GM23338 (cell line): ENCODE measurements at regions not wholly inside any gene's neighbourhood (a gene's known extent, or its start where the extent isn't known, plus 50 kb on each side); places are given as distances from the start of the nearest gene placed in this dataset.

Experiments used
- ATAC-seq: fragments of 200-7000 bp; cut with Tn5 transposase; 3 replicates; pipeline ENCODE4 v1.9.1; 2020
- DNase-seq: peaks from one replicate; pipeline ENCODE4 v3.0.0-alpha.2; 2015; ENCODE audit warnings: low spot score
- H2AFZ ChIP-seq: fragments of 200-600 bp; sonication (generic); 2 replicates; pipeline ENCODE4 v1.8.0; 2016; ENCODE audit warnings: antibody characterized with exemption, mild to moderate bottlenecking, moderate library complexity
- H3F3A ChIP-seq: fragments of 200-600 bp; sonication (generic); replicated peaks from 2 replicates; pipeline ENCODE4 v1.8.0; 2017; ENCODE audit warnings: antibody characterized with exemption, mixed run types, low read depth
- H3K27ac ChIP-seq: fragments of 200-600 bp; sonication (generic); 2 replicates; pipeline ENCODE4 v1.6.1; 2016; ENCODE audit warnings: low read depth
- H3K27me3 ChIP-seq: fragments of 200-600 bp; sonication (generic); 2 replicates; pipeline ENCODE4 v1.8.0; 2016; ENCODE audit warnings: mild to moderate bottlenecking, mixed run types, moderate library complexity; ENCODE audit not compliant: insufficient read depth
- H3K36me3 ChIP-seq: fragments of 200-600 bp; sonication (generic); 2 replicates; pipeline ENCODE4 v1.8.0; 2016; ENCODE audit warnings: mild to moderate bottlenecking; ENCODE audit not compliant: insufficient read depth
- H3K4me1 ChIP-seq: fragments of 200-600 bp; sonication (generic); 2 replicates; pipeline ENCODE4 v1.8.0; 2016; ENCODE audit warnings: mild to moderate bottlenecking, moderate library complexity; ENCODE audit not compliant: insufficient read depth
- H3K4me2 ChIP-seq: fragments of 200-600 bp; sonication (generic); 2 replicates; pipeline ENCODE4 v1.7.1; 2017; ENCODE audit warnings: mixed run types
- H3K4me3 ChIP-seq: fragments of 200-600 bp; sonication (generic); 2 replicates; pipeline ENCODE4 v1.6.1; 2016; ENCODE audit warnings: mixed run types
- H3K79me2 ChIP-seq: fragments of 200-600 bp; sonication (generic); replicated peaks from 2 replicates; pipeline ENCODE4 v1.8.0; 2017; ENCODE audit warnings: mild to moderate bottlenecking; ENCODE audit not compliant: insufficient read depth
- H3K9me2 ChIP-seq: fragments of 200-600 bp; sonication (generic); 2 replicates; pipeline ENCODE4 v1.8.0; 2017; ENCODE audit not compliant: insufficient read depth
- H4K20me1 ChIP-seq: fragments of 200-600 bp; sonication (generic); replicated peaks from 2 replicates; pipeline ENCODE4 v1.8.0; 2017; ENCODE audit warnings: mild to moderate bottlenecking; ENCODE audit not compliant: insufficient read depth
- H3K27ac Mint-ChIP-seq: 2 replicates; pipeline ENCODE4 v1.8.0; 2020; ENCODE audit warnings: inconsistent platforms, mild to moderate bottlenecking, moderate library complexity, mixed read lengths
- H3K27me3 Mint-ChIP-seq: 3 replicates; pipeline ENCODE4 v1.8.0; 2022; ENCODE audit warnings: low read depth, mild to moderate bottlenecking, moderate library complexity, mixed read lengths, inconsistent platforms; ENCODE audit not compliant: insufficient read depth, poor library complexity
- H3K36me3 Mint-ChIP-seq: 3 replicates; pipeline ENCODE4 v1.8.0; 2021; ENCODE audit warnings: low read depth, mild to moderate bottlenecking, inconsistent platforms, moderate library complexity, mixed read lengths
- H3K4me1 Mint-ChIP-seq: 3 replicates; pipeline ENCODE4 v1.8.0; 2020; ENCODE audit warnings: mild to moderate bottlenecking, inconsistent platforms, mixed read lengths
- H3K4me3 Mint-ChIP-seq: 3 replicates; pipeline ENCODE4 v1.8.0; 2021; ENCODE audit warnings: moderate library complexity, mild to moderate bottlenecking, inconsistent platforms, mixed read lengths
- H3K9me3 Mint-ChIP-seq: 3 replicates; pipeline ENCODE4 v1.8.0; 2020; ENCODE audit warnings: moderate library complexity, mild to moderate bottlenecking, inconsistent platforms, mixed read lengths
- CREB1 ChIP-seq: fragments of 250-450 bp; sonication (Bioruptor Pico); IDR thresholded peaks from 2 replicates; pipeline ENCODE4 v1.5.0; 2020; ENCODE audit warnings: low read depth, mild to moderate bottlenecking, moderate library complexity
- EZH2 ChIP-seq: fragments of 200-600 bp; sonication (generic); IDR thresholded peaks from one replicate; pipeline ENCODE4 v1.8.0; 2017; ENCODE audit warnings: antibody characterized with exemption, mild to moderate bottlenecking, low read depth; ENCODE audit not compliant: unreplicated experiment
- EZH2phosphoT487 ChIP-seq: fragments of 200-600 bp; sonication (generic); IDR thresholded peaks from one replicate; pipeline ENCODE4 v1.8.1; 2018; ENCODE audit warnings: antibody characterized with exemption; ENCODE audit not compliant: unreplicated experiment
- JUNB ChIP-seq: IDR thresholded peaks from one replicate; pipeline ENCODE4 v1.6.1; 2016; ENCODE audit warnings: antibody characterized with exemption; ENCODE audit not compliant: unreplicated experiment
- NANOG ChIP-seq: IDR thresholded peaks from 2 replicates; pipeline ENCODE4 v1.6.1; 2016; ENCODE audit warnings: antibody characterized with exemption, borderline replicate concordance
- POLR2AphosphoS5 ChIP-seq: IDR thresholded peaks from 2 replicates; pipeline ENCODE4 v1.6.1; 2016; ENCODE audit warnings: antibody characterized with exemption, low read depth
- REST ChIP-seq: IDR thresholded peaks from one replicate; pipeline ENCODE4 v1.6.1; 2018; ENCODE audit warnings: antibody characterized with exemption; ENCODE audit not compliant: unreplicated experiment
- STAT1 ChIP-seq: IDR thresholded peaks from one replicate; pipeline ENCODE4 v1.6.1; 2016; ENCODE audit warnings: antibody characterized with exemption; ENCODE audit not compliant: unreplicated experiment
- ZNF114 ChIP-seq: fragments of 250-450 bp; sonication (Bioruptor Pico); IDR thresholded peaks from 2 replicates; pipeline ENCODE4 v1.5.0; 2020; ENCODE audit warnings: mild to moderate bottlenecking, moderate library complexity
- ZNF331 ChIP-seq: fragments of 250-450 bp; sonication (Bioruptor Pico); IDR thresholded peaks from 2 replicates; pipeline ENCODE4 v1.5.0; 2020; ENCODE audit warnings: low read depth, mild to moderate bottlenecking, moderate library complexity
- TF ChIP-seq, protein P1 (sequence below): IDR thresholded peaks from 2 replicates; pipeline ENCODE4 v1.6.1; 2016; ENCODE audit warnings: antibody characterized with exemption
- TF ChIP-seq, protein P2 (sequence below): fragments of 250-450 bp; sonication (Bioruptor Pico); IDR thresholded peaks from 2 replicates; pipeline ENCODE4 v1.5.0; 2020; ENCODE audit warnings: mild to moderate bottlenecking, moderate library complexity
- TF ChIP-seq, protein P3 (sequence below), 2 experiments: fragments of 200-600 bp in 1 of 2; sonication (generic) in 1 of 2; conservative IDR thresholded peaks; 2 replicates each; pipeline versions ENCODE4 v1.5.1 to v1.6.1; 2016 to 2017; ENCODE audit warnings: antibody characterized with exemption in 2 of 2, low read depth in 2 of 2, mild to moderate bottlenecking in 2 of 2, moderate library complexity in 1 of 2

DNA sequence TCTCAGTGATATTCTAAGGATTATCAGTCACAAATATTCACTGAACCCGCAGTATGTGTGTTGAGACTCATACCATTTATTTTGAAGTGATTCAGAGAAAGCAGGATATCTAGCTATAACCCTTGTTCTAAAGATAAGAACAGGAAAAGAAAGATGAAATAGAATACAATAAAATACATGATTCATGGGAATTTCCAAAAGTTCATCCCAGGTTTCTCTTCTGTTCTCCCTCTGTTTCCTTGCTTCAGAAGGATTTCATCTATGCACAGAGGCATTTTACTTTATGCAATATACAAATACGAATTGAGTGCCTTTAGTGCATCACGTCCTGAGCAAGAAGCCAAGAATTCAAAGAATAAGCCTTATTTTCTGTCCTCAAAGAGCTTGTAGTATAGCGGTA, 274.4 kb upstream of the GPC6 start:
- Mint-ChIP-seq H3K4me3 (no peak overlapping the region), H3K27ac (no peak overlapping the region), H3K27me3 (no peaks in the 10 kb centered on the region), H3K9me3 (no peaks in the 10 kb centered on the region), H3K4me1 (peaks cover 8% of the 10 kb centered on the region; the same call in 2 of the 3 replicates), H3K36me3 (no peaks in the 10 kb centered on the region)
- Histone ChIP-seq H2AFZ (no peak overlapping the region), H3K36me3 (no peaks in the 10 kb centered on the region), H3K27ac (no peak overlapping the region), H3F3A (no peaks in the 10 kb centered on the region), H4K20me1 (no peaks in the 10 kb centered on the region), H3K4me2 (no peak overlapping the region), H3K4me3 (no peak overlapping the region), H3K27me3 (no peaks in the 10 kb centered on the region), H3K79me2 (no peaks in the 10 kb centered on the region), H3K4me1 (peaks cover 9% of the 10 kb centered on the region; the same call in 1 of the 2 replicates), H3K9me2 (no peaks in the 10 kb centered on the region; the same call in none of the 2 replicates)
- ATAC-seq, result no peak
- TF ChIP-seq, protein P1, sequence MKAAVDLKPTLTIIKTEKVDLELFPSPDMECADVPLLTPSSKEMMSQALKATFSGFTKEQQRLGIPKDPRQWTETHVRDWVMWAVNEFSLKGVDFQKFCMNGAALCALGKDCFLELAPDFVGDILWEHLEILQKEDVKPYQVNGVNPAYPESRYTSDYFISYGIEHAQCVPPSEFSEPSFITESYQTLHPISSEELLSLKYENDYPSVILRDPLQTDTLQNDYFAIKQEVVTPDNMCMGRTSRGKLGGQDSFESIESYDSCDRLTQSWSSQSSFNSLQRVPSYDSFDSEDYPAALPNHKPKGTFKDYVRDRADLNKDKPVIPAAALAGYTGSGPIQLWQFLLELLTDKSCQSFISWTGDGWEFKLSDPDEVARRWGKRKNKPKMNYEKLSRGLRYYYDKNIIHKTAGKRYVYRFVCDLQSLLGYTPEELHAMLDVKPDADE, result no peak
- TF ChIP-seq REST, result no peak
- no peak for TF ChIP-seq NANOG
- no peak for TF ChIP-seq ZNF114
- no peak for TF ChIP-seq EZH2
- TF ChIP-seq, protein P2, sequence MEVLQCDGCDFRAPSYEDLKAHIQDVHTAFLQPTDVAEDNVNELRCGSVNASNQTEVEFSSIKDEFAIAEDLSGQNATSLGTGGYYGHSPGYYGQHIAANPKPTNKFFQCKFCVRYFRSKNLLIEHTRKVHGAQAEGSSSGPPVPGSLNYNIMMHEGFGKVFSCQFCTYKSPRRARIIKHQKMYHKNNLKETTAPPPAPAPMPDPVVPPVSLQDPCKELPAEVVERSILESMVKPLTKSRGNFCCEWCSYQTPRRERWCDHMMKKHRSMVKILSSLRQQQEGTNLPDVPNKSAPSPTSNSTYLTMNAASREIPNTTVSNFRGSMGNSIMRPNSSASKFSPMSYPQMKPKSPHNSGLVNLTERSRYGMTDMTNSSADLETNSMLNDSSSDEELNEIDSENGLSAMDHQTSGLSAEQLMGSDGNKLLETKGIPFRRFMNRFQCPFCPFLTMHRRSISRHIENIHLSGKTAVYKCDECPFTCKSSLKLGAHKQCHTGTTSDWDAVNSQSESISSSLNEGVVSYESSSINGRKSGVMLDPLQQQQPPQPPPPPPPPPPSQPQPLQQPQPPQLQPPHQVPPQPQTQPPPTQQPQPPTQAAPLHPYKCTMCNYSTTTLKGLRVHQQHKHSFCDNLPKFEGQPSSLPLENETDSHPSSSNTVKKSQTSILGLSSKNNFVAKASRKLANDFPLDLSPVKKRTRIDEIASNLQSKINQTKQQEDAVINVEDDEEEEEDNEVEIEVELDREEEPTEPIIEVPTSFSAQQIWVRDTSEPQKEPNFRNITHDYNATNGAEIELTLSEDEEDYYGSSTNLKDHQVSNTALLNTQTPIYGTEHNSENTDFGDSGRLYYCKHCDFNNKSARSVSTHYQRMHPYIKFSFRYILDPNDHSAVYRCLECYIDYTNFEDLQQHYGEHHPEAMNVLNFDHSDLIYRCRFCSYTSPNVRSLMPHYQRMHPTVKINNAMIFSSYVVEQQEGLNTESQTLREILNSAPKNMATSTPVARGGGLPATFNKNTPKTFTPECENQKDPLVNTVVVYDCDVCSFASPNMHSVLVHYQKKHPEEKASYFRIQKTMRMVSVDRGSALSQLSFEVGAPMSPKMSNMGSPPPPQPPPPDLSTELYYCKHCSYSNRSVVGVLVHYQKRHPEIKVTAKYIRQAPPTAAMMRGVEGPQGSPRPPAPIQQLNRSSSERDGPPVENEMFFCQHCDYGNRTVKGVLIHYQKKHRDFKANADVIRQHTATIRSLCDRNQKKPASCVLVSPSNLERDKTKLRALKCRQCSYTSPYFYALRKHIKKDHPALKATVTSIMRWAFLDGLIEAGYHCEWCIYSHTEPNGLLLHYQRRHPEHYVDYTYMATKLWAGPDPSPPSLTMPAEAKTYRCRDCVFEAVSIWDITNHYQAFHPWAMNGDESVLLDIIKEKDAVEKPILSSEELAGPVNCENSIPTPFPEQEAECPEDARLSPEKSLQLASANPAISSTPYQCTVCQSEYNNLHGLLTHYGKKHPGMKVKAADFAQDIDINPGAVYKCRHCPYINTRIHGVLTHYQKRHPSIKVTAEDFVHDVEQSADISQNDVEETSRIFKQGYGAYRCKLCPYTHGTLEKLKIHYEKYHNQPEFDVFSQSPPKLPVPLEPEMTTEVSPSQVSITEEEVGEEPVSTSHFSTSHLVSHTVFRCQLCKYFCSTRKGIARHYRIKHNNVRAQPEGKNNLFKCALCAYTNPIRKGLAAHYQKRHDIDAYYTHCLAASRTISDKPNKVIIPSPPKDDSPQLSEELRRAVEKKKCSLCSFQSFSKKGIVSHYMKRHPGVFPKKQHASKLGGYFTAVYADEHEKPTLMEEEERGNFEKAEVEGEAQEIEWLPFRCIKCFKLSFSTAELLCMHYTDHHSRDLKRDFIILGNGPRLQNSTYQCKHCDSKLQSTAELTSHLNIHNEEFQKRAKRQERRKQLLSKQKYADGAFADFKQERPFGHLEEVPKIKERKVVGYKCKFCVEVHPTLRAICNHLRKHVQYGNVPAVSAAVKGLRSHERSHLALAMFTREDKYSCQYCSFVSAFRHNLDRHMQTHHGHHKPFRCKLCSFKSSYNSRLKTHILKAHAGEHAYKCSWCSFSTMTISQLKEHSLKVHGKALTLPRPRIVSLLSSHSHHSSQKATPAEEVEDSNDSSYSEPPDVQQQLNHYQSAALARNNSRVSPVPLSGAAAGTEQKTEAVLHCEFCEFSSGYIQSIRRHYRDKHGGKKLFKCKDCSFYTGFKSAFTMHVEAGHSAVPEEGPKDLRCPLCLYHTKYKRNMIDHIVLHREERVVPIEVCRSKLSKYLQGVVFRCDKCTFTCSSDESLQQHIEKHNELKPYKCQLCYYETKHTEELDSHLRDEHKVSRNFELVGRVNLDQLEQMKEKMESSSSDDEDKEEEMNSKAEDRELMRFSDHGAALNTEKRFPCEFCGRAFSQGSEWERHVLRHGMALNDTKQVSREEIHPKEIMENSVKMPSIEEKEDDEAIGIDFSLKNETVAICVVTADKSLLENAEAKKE (CRISPR knock-in tag), result no peak
- no peak for TF ChIP-seq ZNF331
- no peak for TF ChIP-seq EZH2phosphoT487
- TF ChIP-seq JUNB, result no peak
- no peak for TF ChIP-seq STAT1
- no peak for TF ChIP-seq CREB1 (CRISPR knock-in tag)
- TF ChIP-seq, protein P3, sequence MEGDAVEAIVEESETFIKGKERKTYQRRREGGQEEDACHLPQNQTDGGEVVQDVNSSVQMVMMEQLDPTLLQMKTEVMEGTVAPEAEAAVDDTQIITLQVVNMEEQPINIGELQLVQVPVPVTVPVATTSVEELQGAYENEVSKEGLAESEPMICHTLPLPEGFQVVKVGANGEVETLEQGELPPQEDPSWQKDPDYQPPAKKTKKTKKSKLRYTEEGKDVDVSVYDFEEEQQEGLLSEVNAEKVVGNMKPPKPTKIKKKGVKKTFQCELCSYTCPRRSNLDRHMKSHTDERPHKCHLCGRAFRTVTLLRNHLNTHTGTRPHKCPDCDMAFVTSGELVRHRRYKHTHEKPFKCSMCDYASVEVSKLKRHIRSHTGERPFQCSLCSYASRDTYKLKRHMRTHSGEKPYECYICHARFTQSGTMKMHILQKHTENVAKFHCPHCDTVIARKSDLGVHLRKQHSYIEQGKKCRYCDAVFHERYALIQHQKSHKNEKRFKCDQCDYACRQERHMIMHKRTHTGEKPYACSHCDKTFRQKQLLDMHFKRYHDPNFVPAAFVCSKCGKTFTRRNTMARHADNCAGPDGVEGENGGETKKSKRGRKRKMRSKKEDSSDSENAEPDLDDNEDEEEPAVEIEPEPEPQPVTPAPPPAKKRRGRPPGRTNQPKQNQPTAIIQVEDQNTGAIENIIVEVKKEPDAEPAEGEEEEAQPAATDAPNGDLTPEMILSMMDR (conservative IDR thresholded peaks at IDR 0.05; ENCODE audit: low read depth in 2 of 2), result no peak
- no peak for TF ChIP-seq POLR2AphosphoS5
- no peak for DNase-seq
